Endothelial cell of umbilical vein (primary cell): ENCODE measurements at regions not wholly inside any gene's neighbourhood (a gene's known extent, or its start where the extent isn't known, plus 50 kb on each side); places are given as distances from the start of the nearest gene placed in this dataset.

Experiments
- BruUV-seq: library from RNA; stranded (reverse); fragments of 400-500 nt; replicated peaks from 2 replicates; lab custom pipeline; 2021; lab: Mats Ljungman, UMichigan
- CTCF ChIA-PET: fragments of 300-600, 350-600 bp; sonication (Branson Sonifier 250); formaldehyde crosslinking; loops from one replicate; lab custom pipeline; 2021; ENCODE audit warnings: antibody characterized with exemption, inconsistent platforms; lab: Charles Lee
- POLR2A ChIA-PET: fragments of 300-600, 350-600 bp; sonication (Branson Sonifier 250); formaldehyde crosslinking; loops from one replicate; lab custom pipeline; 2021; ENCODE audit warnings: antibody characterized with exemption, inconsistent platforms; lab: Charles Lee
- DNase-seq: peaks from one replicate; pipeline ENCODE4 v3.0.0-alpha.2; 2011; ENCODE audit warnings: low read depth, low spot score
- FAIRE-seq: peaks from 2 replicates; lab custom pipeline; 2011; peaks lifted over from hg19 to GRCh38; lab: Jason Lieb, UNC
- H2AFZ ChIP-seq: 2 replicates; pipeline ENCODE4 v1.6.0; 2012; ENCODE audit warnings: low read depth, low read length, control low read depth, inconsistent platforms
- H3K27ac ChIP-seq: 2 replicates; pipeline ENCODE4 v1.5.1; 2011; ENCODE audit warnings: low read depth, mild to moderate bottlenecking, control low read depth, low read length, moderate library complexity; ENCODE audit not compliant: insufficient read depth
- H3K27me3 ChIP-seq, 2 experiments: 2 replicates each; pipeline versions ENCODE4 v1.6.0 to v1.6.1; 2011; ENCODE audit warnings: low read length in 2 of 2, mixed read lengths in 1 of 2; ENCODE audit not compliant: control insufficient read depth in 2 of 2, insufficient read depth in 2 of 2
- H3K36me3 ChIP-seq, 2 experiments: 2 replicates in 1 of 2; 3 replicates in 1 of 2; pipeline ENCODE4 v1.5.1; 2011; ENCODE audit warnings: low read length in 2 of 2, mild to moderate bottlenecking in 1 of 2, moderate library complexity in 1 of 2; ENCODE audit not compliant: control insufficient read depth in 2 of 2, insufficient read depth in 2 of 2; ENCODE audit errors: extremely low read depth in 1 of 2
- H3K4me1 ChIP-seq: 3 replicates; pipeline ENCODE4 v1.5.1; 2011; ENCODE audit warnings: mild to moderate bottlenecking, low read length; ENCODE audit not compliant: control insufficient read depth, insufficient read depth; ENCODE audit errors: extremely low read depth
- H3K4me2 ChIP-seq: 2 replicates; pipeline ENCODE4 v1.6.1; 2011; ENCODE audit warnings: low read length, control low read depth, mixed read lengths; ENCODE audit not compliant: insufficient read depth
- H3K4me3 ChIP-seq, 3 experiments: fragments of 200-600 bp in 1 of 3; sonication (generic), shearing (Covaris generic) in 1 of 3; replicated peaks in 1 of 3; 2 replicates each; pipeline ENCODE4 v1.5.1; 2011 to 2016; ENCODE audit warnings: control low read depth in 3 of 3, low read length in 3 of 3, mild to moderate bottlenecking in 2 of 3, inconsistent platforms in 1 of 3, low read depth in 1 of 3, moderate library complexity in 1 of 3; ENCODE audit not compliant: insufficient read depth in 1 of 3
- H3K79me2 ChIP-seq: 2 replicates; pipeline ENCODE4 v1.6.0; 2012; ENCODE audit warnings: low read length, inconsistent platforms; ENCODE audit not compliant: control insufficient read depth, insufficient read depth
- H3K9ac ChIP-seq: replicated peaks from 2 replicates; pipeline ENCODE3; 2011; ENCODE audit warnings: low read length, control low read depth; ENCODE audit not compliant: insufficient read depth; ENCODE audit errors: extremely low read depth
- H3K9me1 ChIP-seq: replicated peaks from 3 replicates; pipeline ENCODE4 v1.6.0; 2011; ENCODE audit warnings: mild to moderate bottlenecking, low read length; ENCODE audit not compliant: control insufficient read depth, insufficient read depth; ENCODE audit errors: extremely low read depth
- H3K9me3 ChIP-seq: replicated peaks from 2 replicates; pipeline ENCODE4 v1.5.1; 2012; ENCODE audit warnings: low read length, inconsistent platforms; ENCODE audit not compliant: control insufficient read depth, insufficient read depth
- H4K20me1 ChIP-seq: replicated peaks from 2 replicates; pipeline ENCODE3; 2011; ENCODE audit warnings: mild to moderate bottlenecking, low read length; ENCODE audit not compliant: control insufficient read depth, insufficient read depth; ENCODE audit errors: extremely low read depth
- CTCF ChIP-seq, 2 donors: IDR thresholded peaks; 1 replicate in 1 of 2; 2 replicates in 1 of 2; pipeline ENCODE4 v1.5.1; 2011; ENCODE audit warnings: low read length in 2 of 2, mild to moderate bottlenecking in 2 of 2, moderate library complexity in 2 of 2, control low read depth in 1 of 2, inconsistent platforms in 1 of 2, low read depth in 1 of 2; ENCODE audit not compliant: insufficient read depth in 1 of 2; ENCODE audit errors: extremely low read depth in 1 of 2
- EZH2 ChIP-seq: IDR thresholded peaks from 2 replicates; pipeline ENCODE4 v1.6.1; 2012; ENCODE audit warnings: borderline replicate concordance, low read depth, mild to moderate bottlenecking, moderate library complexity, low read length, inconsistent platforms; ENCODE audit not compliant: severe bottlenecking
- FOS ChIP-seq: IDR thresholded peaks from 2 replicates; pipeline ENCODE4 v1.6.1; 2011; ENCODE audit warnings: mild to moderate bottlenecking, low read length, moderate library complexity, borderline replicate concordance; ENCODE audit not compliant: insufficient read depth
- GATA2 ChIP-seq: IDR thresholded peaks from 2 replicates; pipeline ENCODE4 v1.7.0; 2011; ENCODE audit warnings: low read depth, mild to moderate bottlenecking, moderate library complexity, mixed read lengths, low read length; ENCODE audit not compliant: insufficient read length, insufficient read depth
- JUN ChIP-seq: IDR thresholded peaks from 2 replicates; pipeline ENCODE4 v1.6.1; 2011; ENCODE audit warnings: borderline replicate concordance, low read depth; ENCODE audit not compliant: insufficient read length, insufficient read depth
- MAX ChIP-seq: IDR thresholded peaks from 2 replicates; pipeline ENCODE4 v1.6.1; 2011; ENCODE audit not compliant: insufficient read depth, insufficient read length
- MYC ChIP-seq: IDR thresholded peaks from one replicate; pipeline ENCODE4 v1.6.1; 2011; ENCODE audit warnings: mild to moderate bottlenecking, low read depth, low read length
- POLR2A ChIP-seq: IDR thresholded peaks from 2 replicates; pipeline ENCODE4 v1.6.1; 2012; ENCODE audit warnings: low read depth, mild to moderate bottlenecking, control low read depth, low read length
- POLR2AphosphoS5 ChIP-seq: IDR thresholded peaks from 2 replicates; pipeline ENCODE4 v1.6.1; 2012; ENCODE audit warnings: low read depth, mild to moderate bottlenecking, control low read depth, low read length, moderate library complexity; ENCODE audit not compliant: insufficient read depth
- dilution Hi-C: fragments of 300-500 bp; cut with MboI; formaldehyde crosslinking; loops from one replicate; pipeline ENCODE4 v1.15.0; 2019; ENCODE audit warnings: low sequenced_read_pairs; ENCODE audit not compliant: extremely low pct_ligation_motif_present
- intact Hi-C: fragments of 100-400 bp; cut with micrococcal nuclease; formaldehyde crosslinking; loops from one replicate; pipeline ENCODE4 v1.10.0; 2022

GRCh38 chr7:113801751-113802150 is 117.1 kb downstream of the PPP1R3A start:
- Histone ChIP-seq H3K9me1 (no peaks in the 10 kb centered on the region), H2AFZ (peak overlapping the region; percentile 19), H3K36me3 (no peaks in the 10 kb centered on the region), H3K27ac (no peak overlapping the region), H3K27me3 (no peaks in the 10 kb centered on the region), H3K9me3 (no peaks in the 10 kb centered on the region), H3K4me3 (no peak overlapping the region), H4K20me1 (no peaks in the 10 kb centered on the region), H3K9ac (no peak overlapping the region), H3K4me1 (peaks cover 20% of the 10 kb centered on the region), H3K4me2 (no peak overlapping the region), H3K79me2 (no peaks in the 10 kb centered on the region)
- TF ChIP-seq EZH2 (no peak), GATA2 (peak; percentile 27)
- intact Hi-C loops, result no loop called here
- POLR2A ChIA-PET, result no interaction called here
- CTCF ChIA-PET, result no interaction called here
- BruUV-seq, result no TSS peak
- peak; percentile 53 for DNase-seq
- no peak for FAIRE-seq
- dilution Hi-C loops, result no loop called here

GRCh38 chr7:113800826-113801225 is 118.0 kb downstream of the PPP1R3A start:
- no peaks in the 10 kb centered on the region for H4K20me1 ChIP-seq
- no peaks in the 10 kb centered on the region for H3K27me3 ChIP-seq
- H3K79me2 ChIP-seq, result no peaks in the 10 kb centered on the region
- peaks cover 27% of the 10 kb centered on the region for H3K4me1 ChIP-seq
- H2AFZ ChIP-seq, result no peak overlapping the region
- BruUV-seq, result no TSS peak
- no peaks in the 10 kb centered on the region for H3K9me3 ChIP-seq
- intact Hi-C loops (no loop called here), dilution Hi-C loops (no loop called here)
- DNase-seq (no peak), FAIRE-seq (no peak)
- TF ChIP-seq MYC (no peak), EZH2 (no peak), POLR2A (no peak), GATA2 (no peak), FOS (no peak), CTCF (IDR thresholded peaks at IDR 0.05; ENCODE audit: extremely low read depth in 1 of 2, insufficient read depth in 1 of 2, low read depth in 1 of 2, low read length in 2 of 2) (no peak), JUN (no peak), POLR2AphosphoS5 (no peak), MAX (no peak)
- H3K4me3 ChIP-seq, result no peak overlapping the region
- no peaks in the 10 kb centered on the region for H3K36me3 ChIP-seq
- no peak overlapping the region for H3K9ac ChIP-seq
- ChIA-PET POLR2A (no interaction called here), CTCF (no interaction called here)
- H3K9me1 ChIP-seq, result no peaks in the 10 kb centered on the region
- no peak overlapping the region for H3K27ac ChIP-seq
- H3K4me2 ChIP-seq, result no peak overlapping the region
